NCI-H2196 treated with DMSO at 0.1 percent for 48 hours (cell line): ENCODE measurements at regions not wholly inside any gene's neighbourhood (a gene's known extent, or its start where the extent isn't known, plus 50 kb on each side); places are given as distances from the start of the nearest gene placed in this dataset.
"Not testable (repeated sequence)": the region's sequence is repeated elsewhere in the genome, so short reads cannot be mapped to it uniquely, and the experiment has no call there.

Experiments used
- DNase-seq: peaks from one replicate; lab custom pipeline; 2025; ENCODE audit not compliant: unreplicated experiment; lab: John Stamatoyannopoulos, UW

DNA sequence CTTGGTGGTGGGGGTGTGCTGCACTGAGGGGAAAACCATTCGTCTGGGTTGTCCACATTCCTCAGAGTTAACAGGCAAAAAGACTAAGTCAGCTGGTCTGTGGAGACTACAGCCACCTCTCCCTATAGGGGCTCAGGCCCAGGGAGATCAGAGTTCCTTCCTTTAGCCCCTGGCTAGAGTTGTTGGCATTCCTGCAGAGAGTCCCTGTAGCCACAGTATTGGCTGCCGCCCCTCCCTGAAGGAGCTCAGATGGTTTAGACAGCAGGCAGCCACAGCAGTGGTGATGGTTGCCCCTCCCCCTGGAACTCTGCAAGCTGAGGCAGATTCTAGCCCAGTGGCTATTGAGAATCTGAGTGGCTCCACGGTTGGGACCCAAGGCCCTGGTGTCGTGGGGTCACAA, 1072.5 kb upstream of the ATXN7L3B start:
- no peak for DNase-seq

DNA sequence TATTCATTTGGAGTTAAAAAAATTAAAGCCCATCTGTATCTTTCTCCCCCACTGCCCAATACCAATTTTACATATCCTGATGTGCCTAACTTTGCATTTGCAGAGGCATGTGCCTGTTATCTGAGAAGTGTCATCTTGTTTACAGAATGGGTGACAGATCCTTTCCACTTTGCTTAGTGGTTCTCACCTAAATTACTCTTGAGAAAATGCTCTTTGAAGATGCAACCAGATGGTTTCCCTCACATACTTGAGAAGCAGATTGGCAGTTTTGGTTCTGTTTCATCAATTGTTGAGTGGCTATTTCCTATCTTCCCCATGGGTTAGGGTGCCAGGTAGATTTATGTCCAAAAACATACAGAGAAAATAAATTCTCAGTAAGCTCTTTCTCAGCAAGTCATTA, 1051.4 kb upstream of the ATXN7L3B start:
- DNase-seq, result no peak

DNA sequence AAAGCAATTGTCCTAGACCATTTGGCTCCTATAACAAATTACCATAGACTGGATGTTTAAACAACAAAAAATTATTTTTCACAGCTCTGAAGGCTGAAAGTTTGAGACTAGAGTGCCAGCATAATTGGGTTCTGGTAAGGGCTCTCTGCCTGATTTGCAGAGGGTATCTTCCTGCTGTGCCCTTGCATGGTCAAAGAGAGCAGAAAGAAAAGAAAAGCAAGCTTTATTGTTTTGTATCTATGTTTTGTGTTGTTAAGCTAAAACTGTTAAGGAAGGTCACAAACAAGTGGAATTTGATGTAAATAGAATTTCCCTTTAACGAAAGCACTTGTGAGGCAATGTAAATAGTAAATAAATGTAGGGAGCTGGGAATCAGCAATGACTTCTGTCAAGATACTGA, 1031.0 kb upstream of the ATXN7L3B start:
- DNase-seq, result no peak

DNA sequence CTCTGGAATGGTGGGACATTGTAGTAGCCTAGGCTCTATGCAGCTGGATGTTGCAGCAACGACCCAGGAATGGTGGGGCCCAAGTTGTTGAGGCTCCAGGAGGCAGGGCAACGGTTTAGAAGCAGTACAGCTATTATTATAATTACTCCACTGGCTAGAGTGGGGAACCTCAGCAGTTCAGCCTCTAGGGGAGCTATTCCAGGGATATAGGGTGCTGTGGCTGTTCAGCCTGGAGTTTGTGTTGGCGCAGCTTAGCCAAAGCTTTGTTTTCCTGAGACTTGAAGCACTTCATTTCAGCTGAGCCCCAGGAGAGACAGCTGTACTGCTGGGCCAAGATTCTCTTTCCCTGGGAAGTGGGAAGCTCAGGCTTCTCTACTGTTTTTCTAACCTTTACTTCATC, 1023.0 kb upstream of the ATXN7L3B start:
- DNase-seq, result no peak

DNA sequence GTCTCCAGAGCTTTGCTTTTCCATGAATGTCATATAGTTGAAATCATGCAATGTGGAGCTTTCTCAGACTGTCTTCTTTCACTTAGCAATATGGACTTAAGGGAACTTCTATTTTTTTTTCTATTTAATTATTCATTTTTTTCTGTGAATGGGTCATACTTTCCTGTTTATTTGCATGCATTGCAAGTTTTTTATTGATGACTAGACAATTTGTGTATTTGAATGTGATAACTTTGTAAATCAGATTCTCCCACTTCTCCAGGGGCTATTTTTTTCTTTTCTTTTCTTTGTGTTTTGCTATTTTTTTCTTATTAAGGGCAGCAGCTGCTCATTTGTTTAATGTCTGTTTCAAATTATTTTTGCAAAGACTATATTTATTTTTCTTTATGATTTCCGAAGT, 1019.8 kb upstream of the ATXN7L3B start:
- DNase-seq, result no peak

DNA sequence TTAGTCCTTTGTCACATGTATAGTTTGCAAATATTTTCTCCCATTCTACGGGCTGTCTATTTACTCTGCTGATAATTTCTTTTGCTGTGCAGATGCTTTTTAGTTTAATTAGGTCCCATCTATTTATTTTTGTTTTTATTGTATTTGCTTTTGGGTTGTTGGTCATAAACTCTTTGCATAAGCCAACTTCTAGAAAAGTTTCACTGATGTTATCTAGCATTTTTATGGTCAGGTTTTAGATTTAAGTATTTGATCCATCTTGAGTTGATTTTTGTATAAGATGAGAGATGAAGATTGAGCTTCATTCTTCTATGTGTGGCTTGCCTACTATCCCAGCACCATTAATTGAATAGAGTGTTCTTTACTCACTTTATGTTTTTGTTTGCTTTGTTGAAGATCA, 1008.4 kb upstream of the ATXN7L3B start:
- no peak for DNase-seq

DNA sequence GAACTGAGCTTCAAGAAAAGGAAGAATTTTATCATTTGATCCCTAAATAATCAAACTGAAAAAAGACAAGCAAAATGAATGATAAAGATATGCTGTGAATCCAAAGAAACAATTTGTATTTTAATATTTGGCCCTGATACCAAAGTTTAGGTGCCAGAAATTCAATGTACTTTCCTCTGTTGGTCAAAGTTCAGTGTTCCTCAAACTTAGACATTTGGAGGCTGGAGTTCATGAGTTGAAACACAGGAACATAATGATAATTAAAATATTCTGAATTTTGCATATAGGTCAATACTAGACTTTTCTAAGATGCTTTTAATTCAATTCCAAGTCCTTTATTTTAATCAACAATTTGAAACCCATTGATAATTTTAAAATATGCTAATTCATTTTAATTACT, 1007.7 kb upstream of the ATXN7L3B start:
- no peak for DNase-seq

DNA sequence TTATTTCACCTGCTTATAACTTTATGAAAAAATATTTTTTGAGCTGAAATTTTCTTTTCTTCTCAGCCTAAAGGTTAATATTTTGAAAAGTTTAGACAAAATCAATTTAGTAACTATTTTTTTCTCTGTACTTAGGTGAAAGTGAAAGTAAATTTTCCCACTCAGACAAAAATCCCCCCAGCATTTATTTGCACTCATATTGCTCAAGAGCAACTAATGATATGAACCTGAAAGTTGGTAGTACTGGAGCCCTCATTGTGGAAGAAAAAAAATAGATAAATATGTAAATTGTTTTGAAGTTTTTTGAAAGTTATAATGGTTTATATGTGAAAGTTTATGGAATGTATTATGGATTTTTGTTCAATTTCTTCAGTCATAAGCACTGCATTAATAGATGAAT, 1005.9 kb upstream of the ATXN7L3B start:
- no peak for DNase-seq

DNA sequence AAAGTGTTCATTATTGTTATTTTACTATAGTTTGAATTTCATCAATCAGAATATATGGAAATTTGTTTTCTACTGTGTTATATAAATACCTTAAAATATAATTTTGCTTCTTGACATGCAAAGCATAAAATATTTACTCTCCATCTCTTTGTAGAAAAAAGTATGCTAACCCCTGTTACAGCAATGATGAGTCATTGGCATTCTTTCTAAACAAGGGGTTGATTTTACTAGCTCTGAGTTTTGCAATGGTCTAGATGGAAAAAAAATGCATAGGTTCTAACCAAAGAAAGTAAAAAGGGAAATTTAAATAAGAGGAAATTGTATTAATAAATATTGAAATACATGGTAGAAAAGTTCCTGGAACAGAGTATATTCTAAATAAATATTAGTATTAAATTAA, 990.2 kb upstream of the ATXN7L3B start:
- DNase-seq, result no peak

DNA sequence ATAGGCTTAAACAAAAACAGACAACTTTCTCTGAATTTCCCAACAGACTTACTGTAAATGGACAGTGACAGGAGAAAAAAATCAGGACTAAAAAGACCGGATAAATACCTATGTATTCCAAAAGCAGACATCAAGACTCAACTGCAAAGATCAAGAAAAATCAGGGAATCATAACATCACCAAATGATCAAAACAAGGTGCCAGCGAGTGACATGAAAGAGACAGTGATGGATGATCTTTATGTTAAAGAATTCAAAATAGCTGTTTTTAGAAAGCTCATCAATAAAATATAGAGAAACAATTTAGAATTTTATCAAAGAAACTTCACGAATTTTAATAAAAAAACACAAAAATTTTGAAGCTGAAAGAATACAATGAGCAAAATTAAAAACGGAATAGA, 952.5 kb upstream of the ATXN7L3B start:
- DNase-seq, result no peak

DNA sequence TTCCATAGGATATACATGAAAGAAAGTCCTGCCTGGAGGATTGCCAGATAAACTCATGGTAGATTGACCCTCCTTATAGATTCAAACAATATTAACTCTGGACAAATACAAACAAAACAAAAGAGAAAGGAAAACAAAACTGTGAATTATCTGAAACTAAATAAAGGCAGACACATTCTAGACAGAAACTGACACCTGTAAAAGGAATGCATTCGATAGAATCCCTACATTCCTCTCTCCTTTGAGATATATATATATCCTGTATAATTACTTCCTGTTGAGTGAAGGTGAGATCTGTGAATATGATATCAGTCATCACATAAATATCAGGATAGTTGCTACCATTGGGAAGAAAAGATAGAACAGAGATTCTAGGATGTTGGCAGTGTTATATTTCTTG, 948.4 kb upstream of the ATXN7L3B start:
- no peak for DNase-seq

DNA sequence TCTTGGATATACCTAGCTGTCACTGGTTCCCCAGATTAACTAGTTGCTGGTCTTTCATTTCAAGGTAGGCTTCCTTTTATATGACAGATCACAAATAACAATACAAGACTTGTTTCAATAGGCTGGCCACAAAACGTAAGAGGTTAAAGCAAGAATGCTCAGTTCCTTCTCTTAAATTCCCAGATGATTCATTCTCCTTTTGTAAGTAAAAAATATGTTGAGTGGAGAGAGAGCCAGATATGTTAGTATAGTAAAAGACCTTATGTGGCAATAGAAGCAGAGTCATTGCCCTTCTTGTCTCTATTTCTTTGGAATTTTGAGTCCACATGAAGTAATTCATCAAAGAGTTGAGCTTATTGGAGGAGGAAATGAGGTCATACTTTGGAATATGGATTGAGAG, 939.0 kb upstream of the ATXN7L3B start:
- DNase-seq, result no peak

DNA sequence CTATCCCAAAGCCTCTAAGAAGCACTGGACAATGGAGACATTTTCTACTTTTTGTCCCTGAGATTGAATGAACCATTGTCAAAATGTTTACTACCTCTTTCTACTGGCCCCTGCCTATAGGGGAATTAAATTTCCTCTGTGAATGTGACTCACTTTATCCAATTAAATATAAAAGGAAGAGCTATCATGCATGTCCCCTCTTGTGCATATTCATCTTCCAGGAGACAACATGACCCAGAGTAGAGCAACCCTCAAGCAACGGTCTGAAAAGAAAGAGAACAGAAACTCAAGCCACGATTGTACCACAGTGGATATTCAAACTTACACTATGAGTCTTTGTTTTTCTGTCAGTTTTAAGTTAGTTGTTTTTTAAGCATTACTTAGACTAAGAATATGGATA, 938.4 kb upstream of the ATXN7L3B start:
- no peak for DNase-seq

DNA sequence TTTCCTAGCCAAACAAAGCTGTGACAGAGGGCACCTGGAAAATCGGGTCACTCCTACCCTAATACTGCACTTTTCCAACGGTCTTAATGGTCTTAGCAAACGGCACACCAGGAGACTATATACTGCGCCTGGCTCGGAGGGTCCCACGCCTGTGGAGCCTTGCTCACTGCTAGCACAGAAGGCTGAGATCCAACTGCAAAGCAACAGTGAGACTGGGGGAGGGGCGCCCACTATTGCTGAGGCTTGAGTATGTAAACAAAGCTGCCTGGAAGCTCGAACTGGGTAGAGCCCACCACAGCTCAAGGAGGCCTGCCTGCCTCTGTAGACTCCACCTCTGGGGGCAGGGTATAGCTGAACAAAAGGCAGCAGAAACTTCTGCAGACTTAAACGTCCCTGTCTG, 931.7 kb upstream of the ATXN7L3B start:
- not testable (repeated sequence) for DNase-seq

DNA sequence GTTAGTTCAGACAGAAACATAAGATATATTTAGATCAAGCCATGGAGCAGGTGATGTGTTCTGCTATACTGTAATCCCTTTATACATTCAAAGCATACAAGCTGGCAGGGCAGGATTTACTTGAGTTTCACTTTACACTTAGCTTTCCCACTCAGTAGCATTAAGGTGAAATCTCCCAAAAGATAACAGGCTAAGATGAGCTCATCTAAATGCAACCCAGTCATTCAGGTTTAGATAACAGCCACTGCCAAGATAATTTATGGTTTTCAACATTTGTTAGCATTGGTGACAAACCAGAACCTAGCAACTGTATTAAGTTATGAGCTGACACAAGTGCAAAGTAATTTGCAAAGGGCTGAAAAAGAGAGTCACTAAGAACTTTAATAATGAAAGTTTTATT, 925.1 kb upstream of the ATXN7L3B start:
- no peak for DNase-seq

DNA sequence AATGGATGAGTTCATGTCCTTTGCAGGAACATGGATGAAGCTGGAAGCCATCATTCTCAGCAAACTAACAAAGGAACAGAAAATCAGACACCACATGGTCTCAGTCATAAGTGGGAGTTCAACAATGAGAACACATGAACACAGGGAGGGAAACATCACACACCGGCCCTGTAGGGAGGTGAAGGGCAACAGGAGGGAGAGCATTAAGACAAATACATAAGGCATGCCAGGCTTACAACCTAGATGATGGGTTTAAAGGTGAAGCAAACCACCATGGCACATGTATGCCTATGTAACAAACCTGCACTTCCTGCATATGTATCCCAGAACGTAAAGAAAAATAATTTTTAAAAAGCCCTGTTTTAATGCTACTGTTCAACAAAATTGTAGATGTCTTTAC, 914.2 kb upstream of the ATXN7L3B start:
- DNase-seq, result no peak

DNA sequence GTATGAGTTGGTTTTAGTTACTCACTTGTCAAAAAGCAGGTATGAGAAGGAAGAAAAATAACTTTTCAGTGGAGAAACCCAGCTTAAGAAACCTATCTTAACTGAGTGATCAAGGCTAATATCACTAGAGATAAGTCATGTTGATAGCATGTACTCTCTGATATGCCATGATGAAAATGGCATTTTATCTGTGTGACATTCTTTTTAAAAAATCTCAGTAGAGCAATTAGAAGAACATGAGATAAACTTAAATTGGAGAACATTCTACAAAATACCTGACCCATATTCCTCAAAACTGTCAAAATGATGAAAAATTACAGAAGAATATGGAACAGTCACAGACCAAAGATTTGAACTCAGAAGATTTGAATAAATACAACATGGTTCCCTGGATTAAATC, 912.4 kb upstream of the ATXN7L3B start:
- DNase-seq, result no peak

DNA sequence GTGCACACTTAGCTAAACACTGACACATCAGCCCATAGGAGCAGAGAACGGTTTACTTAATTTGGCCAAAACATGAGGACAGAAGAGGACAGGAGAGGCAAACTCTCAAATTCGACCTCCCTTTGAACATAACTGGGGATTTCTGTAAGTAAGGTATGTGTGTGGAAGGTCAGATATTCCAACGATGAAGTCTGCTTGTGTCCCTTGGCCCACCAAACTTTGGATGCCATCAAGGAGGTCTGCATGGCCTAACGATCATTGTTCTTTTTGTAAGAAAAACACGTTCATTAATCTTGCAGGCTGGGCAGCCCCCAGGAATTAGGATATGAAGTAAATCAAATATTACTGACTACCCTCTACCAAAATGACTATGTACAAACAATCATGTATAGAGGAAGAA, 908.5 kb upstream of the ATXN7L3B start:
- no peak for DNase-seq

DNA sequence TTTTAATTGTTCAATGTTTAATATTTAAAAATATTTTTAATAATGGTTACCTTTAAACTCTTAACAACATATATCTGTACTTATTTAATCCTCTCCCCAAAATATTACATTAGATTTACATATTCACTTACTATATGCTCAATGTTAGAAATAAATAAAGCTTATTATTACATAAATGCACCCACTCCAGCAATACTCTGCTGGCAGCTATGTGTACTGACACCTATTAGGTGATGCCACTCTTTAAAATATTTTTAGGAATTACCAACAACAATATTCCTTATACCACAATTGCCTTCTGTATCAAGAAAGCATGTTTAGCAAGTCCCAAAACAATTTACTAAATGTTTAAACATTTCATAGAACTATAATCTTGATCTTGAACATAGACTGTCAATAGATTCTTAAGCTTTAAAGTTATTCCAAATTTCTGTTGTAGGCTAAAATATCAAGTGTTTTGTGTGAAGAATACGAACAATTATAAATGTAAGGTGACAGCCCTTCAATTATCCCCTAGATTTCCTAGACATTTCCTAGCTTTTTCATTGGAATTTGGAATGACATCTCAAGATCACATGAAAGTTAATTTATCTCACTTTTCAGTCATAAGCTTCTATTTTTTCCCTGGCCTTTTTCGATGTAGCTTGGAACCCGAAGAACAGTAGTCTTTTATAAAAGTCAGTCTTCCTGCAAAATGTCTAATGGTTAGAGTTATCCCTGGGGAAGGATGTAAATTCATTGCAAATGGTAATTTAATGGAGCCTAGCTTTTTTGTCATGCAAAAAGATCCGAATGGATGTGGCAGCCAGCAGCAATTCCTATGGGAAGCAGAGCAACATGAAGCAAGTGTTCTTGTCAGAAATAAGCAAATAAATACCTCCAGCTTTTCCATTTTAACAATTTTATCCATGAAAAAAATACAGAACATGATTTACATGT, 907.5 kb upstream of the ATXN7L3B start:
- no peak for DNase-seq

DNA sequence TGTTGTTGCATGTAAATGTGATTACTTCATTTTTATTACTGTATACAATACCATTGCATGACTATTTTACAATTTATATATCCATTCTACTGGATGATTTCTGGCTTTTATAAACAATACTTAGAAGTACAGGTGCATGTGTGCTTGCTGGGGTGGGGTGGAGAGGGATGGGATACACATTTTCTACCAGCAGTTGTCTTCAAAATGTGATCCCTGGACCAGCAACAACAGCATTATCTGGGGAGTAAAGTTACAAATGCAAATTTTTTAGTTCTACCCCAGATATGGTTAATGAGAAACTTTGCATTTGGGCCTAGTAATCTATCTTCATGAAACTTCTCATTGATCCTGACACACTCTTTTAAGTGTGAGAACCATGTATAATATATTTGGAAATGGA, 905.4 kb upstream of the ATXN7L3B start:
- DNase-seq, result no peak

DNA sequence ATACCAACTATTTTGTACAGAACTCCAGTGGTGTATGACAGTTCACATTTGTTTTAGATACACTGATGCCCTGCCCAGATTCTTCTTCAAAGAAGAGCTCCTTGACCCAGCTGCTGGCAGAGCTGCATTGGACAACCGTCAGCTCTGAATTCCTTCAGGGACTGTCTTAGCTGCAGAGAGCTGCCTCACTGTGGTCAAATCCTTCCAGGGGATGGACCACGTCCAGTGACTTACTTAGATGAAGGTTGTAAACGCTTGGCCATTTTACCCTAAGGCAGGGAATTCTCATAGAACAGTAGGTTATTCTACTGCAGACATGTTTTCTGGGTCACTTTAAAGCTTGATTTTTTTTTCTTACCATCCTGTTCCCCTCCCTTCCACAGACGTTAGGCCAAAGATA, 905.0 kb upstream of the ATXN7L3B start:
- DNase-seq, result no peak

DNA sequence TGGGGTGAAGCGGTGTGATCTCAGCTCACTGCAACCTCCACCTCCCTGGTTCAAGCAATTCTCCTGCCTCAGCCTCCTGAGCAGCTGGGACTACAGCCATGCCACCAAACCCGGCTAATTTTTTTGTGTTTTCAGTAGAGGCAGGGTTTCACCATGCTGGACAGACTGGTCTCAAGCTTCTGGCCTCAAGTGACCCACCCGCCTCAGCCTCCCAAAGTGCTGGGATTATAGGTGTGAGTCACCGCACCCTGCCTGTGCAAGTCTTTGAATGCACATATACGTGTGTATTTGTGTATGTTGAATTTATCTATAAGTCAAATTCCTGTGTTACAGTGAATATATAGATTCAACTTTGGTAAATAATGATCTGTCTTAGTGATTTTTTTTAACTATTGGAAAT, 898.2 kb upstream of the ATXN7L3B start:
- DNase-seq, result not testable (repeated sequence)

DNA sequence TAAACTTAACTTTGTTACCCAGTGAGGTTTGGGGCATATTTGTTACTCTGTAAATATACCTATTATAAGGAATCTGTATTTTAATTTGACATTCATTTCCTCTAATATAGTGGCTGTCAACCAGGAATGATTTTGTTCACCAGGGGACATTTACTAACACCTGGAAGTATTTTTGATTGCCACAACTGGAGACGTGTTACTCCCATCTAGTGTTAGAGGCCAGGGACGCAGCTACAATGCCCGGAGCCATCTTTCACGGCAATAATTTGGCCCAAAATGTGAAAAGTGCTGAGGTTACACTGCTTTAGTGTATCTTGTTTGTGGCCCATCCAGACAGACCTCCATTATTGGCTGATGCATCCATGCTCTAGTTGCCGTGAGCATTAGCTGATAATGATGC, 881.3 kb upstream of the ATXN7L3B start:
- no peak for DNase-seq
